Neural crest cell (in vitro differentiated cells): ENCODE measurements at regions not wholly inside any gene's neighbourhood (a gene's known extent, or its start where the extent isn't known, plus 50 kb on each side); places are given as distances from the start of the nearest gene placed in this dataset.

Source experiments
- DNase-seq: peaks from one replicate; pipeline ENCODE4 v3.0.0; 2021; ENCODE audit warnings: low read depth, mixed read lengths, low spot score
- H3K27ac Mint-ChIP-seq: one replicate; pipeline ENCODE4 v1.8.0; 2021; ENCODE audit warnings: mild to moderate bottlenecking, mixed read lengths; ENCODE audit not compliant: unreplicated experiment
- H3K27me3 Mint-ChIP-seq: 2 replicates; pipeline ENCODE4 v1.8.0; 2021; ENCODE audit warnings: low read depth, mild to moderate bottlenecking, mixed read lengths
- H3K36me3 Mint-ChIP-seq: 2 replicates; pipeline ENCODE4 v1.8.0; 2021; ENCODE audit warnings: low read depth, mild to moderate bottlenecking, mixed read lengths
- H3K4me1 Mint-ChIP-seq: 2 replicates; pipeline ENCODE4 v1.8.0; 2021; ENCODE audit warnings: mixed read lengths
- H3K4me3 Mint-ChIP-seq: one replicate; pipeline ENCODE4 v1.8.0; 2021; ENCODE audit warnings: mild to moderate bottlenecking, mixed read lengths
- H3K9me3 Mint-ChIP-seq: 2 replicates; pipeline ENCODE4 v1.8.0; 2021; ENCODE audit warnings: mixed read lengths
- CTCF ChIP-seq: fragments of 200-600 bp; sonication (generic); conservative IDR thresholded peaks from 2 replicates; pipeline ENCODE4 v1.5.0; 2021; ENCODE audit warnings: antibody characterized with exemption, mild to moderate bottlenecking

- Mint-ChIP-seq H3K4me3 (no peak overlapping the region), H3K27ac (no peak overlapping the region), H3K9me3 (peaks cover 3% of the 10 kb centered on the region), H3K4me1 (peaks cover 38% of the 10 kb centered on the region), H3K27me3 (no peaks in the 10 kb centered on the region), H3K36me3 (no peaks in the 10 kb centered on the region)
- TF ChIP-seq CTCF = no peak
- no peak for DNase-seq
These were observed 456.5 kb downstream of the FBXO15 start for GRCh38 chr18:73691118-73691517.

- no peak overlapping the region for H3K27ac Mint-ChIP-seq
- DNase-seq = no peak
- H3K4me1 Mint-ChIP-seq = peaks cover 38% of the 10 kb centered on the region
These were observed 457.4 kb downstream of the FBXO15 start for GRCh38 chr18:73690222-73690621.

GRCh38 chr18:73688851-73689711 is 458.6 kb downstream of the FBXO15 start:
- DNase-seq = no peak
- Mint-ChIP-seq H3K4me1 (peaks cover 38% of the 10 kb centered on the region), H3K27ac (peak overlapping the region; percentile 95), H3K9me3 (peaks cover 3% of the 10 kb centered on the region), H3K36me3 (no peaks in the 10 kb centered on the region), H3K4me3 (peak overlapping the region; percentile 21), H3K27me3 (no peaks in the 10 kb centered on the region)
- no peak for TF ChIP-seq CTCF

More at GRCh38 chr18:73690222-73690621, 457.4 kb downstream of the FBXO15 start:
- no peak for TF ChIP-seq CTCF
- H3K36me3 Mint-ChIP-seq = no peaks in the 10 kb centered on the region
- H3K4me3 Mint-ChIP-seq = peak overlapping the region; percentile 14
- H3K9me3 Mint-ChIP-seq = peaks cover 3% of the 10 kb centered on the region
- H3K27me3 Mint-ChIP-seq = no peaks in the 10 kb centered on the region

- TF ChIP-seq CTCF = no peak
- H3K9me3 Mint-ChIP-seq = peaks cover 2% of the 10 kb centered on the region
- H3K36me3 Mint-ChIP-seq = no peaks in the 10 kb centered on the region
- DNase-seq = no peak
- peak overlapping the region; percentile 21 for H3K4me3 Mint-ChIP-seq
- peaks cover 38% of the 10 kb centered on the region for H3K4me1 Mint-ChIP-seq
- H3K27me3 Mint-ChIP-seq = no peaks in the 10 kb centered on the region
- peak overlapping the region; percentile 95 for H3K27ac Mint-ChIP-seq
These were observed 459.5 kb downstream of the FBXO15 start for GRCh38 chr18:73688161-73688560.

GRCh38 chr18:73684647-73685046 is 463.0 kb downstream of the FBXO15 start:
- H3K4me3 Mint-ChIP-seq = no peak overlapping the region
- no peak for TF ChIP-seq CTCF
- H3K36me3 Mint-ChIP-seq = no peaks in the 10 kb centered on the region
- H3K4me1 Mint-ChIP-seq = peaks cover 18% of the 10 kb centered on the region
- no peak for DNase-seq
- no peak overlapping the region for H3K27ac Mint-ChIP-seq
- no peaks in the 10 kb centered on the region for H3K9me3 Mint-ChIP-seq
- H3K27me3 Mint-ChIP-seq = no peaks in the 10 kb centered on the region
